HepG2 (cell line): ENCODE measurements at regions not wholly inside any gene's neighbourhood (a gene's known extent, or its start where the extent isn't known, plus 50 kb on each side); places are given as distances from the start of the nearest gene placed in this dataset.

Source experiments
- ATAC-seq: fragments of 200-7000 bp; cut with Tn5 transposase; 3 replicates; pipeline ENCODE4 v1.9.1; 2020; ENCODE audit warnings: mild to moderate bottlenecking, moderate library complexity
- BruUV-seq: library from RNA; stranded (reverse); fragments of 400-500 nt; replicated peaks from 2 replicates; lab custom pipeline; 2021; lab: Mats Ljungman, UMichigan
- CTCF ChIA-PET: fragments of 300-600 bp; formaldehyde crosslinking; extraction: SDS; loops from one replicate; lab custom pipeline; 2021; ENCODE audit warnings: low total read pairs, inconsistent platforms, low intra/inter-chr PET ratio; lab: Yijun Ruan, JAX
- POLR2A ChIA-PET: fragments of 350-600 bp; sonication (Branson Sonifier 250); formaldehyde crosslinking; loops from one replicate; lab custom pipeline; 2020; ENCODE audit warnings: antibody characterized with exemption, inconsistent platforms; lab: Yijun Ruan, JAX
- DNase-seq: peaks from one replicate; pipeline ENCODE4 v3.0.0-alpha.2; 2015; ENCODE audit warnings: low spot score
- FAIRE-seq: peaks from 3 replicates; lab custom pipeline; 2011; peaks lifted over from hg19 to GRCh38; lab: Jason Lieb, UNC
- H2AFZ ChIP-seq: one replicate; pipeline ENCODE4 v1.6.1; 2011; ENCODE audit warnings: low read length, inconsistent platforms
- H3K27ac ChIP-seq: fragments of 300-600 bp; 3 replicates; pipeline ENCODE4 v1.8.0; 2011; ENCODE audit warnings: mixed run types, mild to moderate bottlenecking, mixed read lengths, low read length, inconsistent platforms; ENCODE audit not compliant: insufficient read depth; ENCODE audit errors: extremely low read length
- H3K27me3 ChIP-seq, 2 experiments: fragments of 200-600 bp in 1 of 2; 2 replicates in 1 of 2; 3 replicates in 1 of 2; pipeline versions ENCODE4 v1.6.0 to v1.8.0; 2011; ENCODE audit warnings: low read length in 2 of 2, mild to moderate bottlenecking in 2 of 2, moderate library complexity in 2 of 2, inconsistent platforms in 1 of 2; ENCODE audit not compliant: insufficient read depth in 2 of 2, control insufficient read depth in 1 of 2
- H3K36me3 ChIP-seq, 2 experiments: fragments of 200-600 bp in 1 of 2; replicated peaks in 1 of 2; 2 replicates in 1 of 2; 3 replicates in 1 of 2; pipeline versions ENCODE4 v1.5.1 to v1.8.0; 2011; ENCODE audit warnings: low read length in 2 of 2, inconsistent platforms in 1 of 2; ENCODE audit not compliant: insufficient read depth in 2 of 2, control insufficient read depth in 1 of 2
- H3K4me1 ChIP-seq: 2 replicates; pipeline ENCODE4 v1.5.1; 2012; ENCODE audit warnings: low read length, inconsistent platforms; ENCODE audit not compliant: insufficient read depth
- H3K4me2 ChIP-seq: 2 replicates; pipeline ENCODE4 v1.6.0; 2011; ENCODE audit warnings: low read depth, low read length, inconsistent platforms
- H3K4me3 ChIP-seq, 3 experiments: fragments of 200-600 bp in 1 of 3; sonication (generic), shearing (Covaris generic) in 1 of 3; replicated peaks in 1 of 3; 2 replicates each; pipeline ENCODE4 v1.5.1; 2011 to 2016; ENCODE audit warnings: low read length in 3 of 3, inconsistent platforms in 2 of 3, low read depth in 2 of 3, mild to moderate bottlenecking in 2 of 3, control low read depth in 1 of 3, mixed read lengths in 1 of 3; ENCODE audit not compliant: insufficient read depth in 1 of 3
- H3K79me2 ChIP-seq: one replicate; pipeline ENCODE4 v1.6.1; 2011; ENCODE audit warnings: low read length, inconsistent platforms; ENCODE audit not compliant: insufficient read depth
- H3K9ac ChIP-seq: 2 replicates; pipeline ENCODE4 v1.6.0; 2011; ENCODE audit warnings: mild to moderate bottlenecking, low read depth, low read length, inconsistent platforms; ENCODE audit not compliant: insufficient read depth
- H3K9me3 ChIP-seq: 2 replicates; pipeline ENCODE4 v1.5.1; 2012; ENCODE audit warnings: mild to moderate bottlenecking, low read length
- H4K20me1 ChIP-seq: 2 replicates; pipeline ENCODE4 v1.6.0; 2011; ENCODE audit warnings: inconsistent platforms, mild to moderate bottlenecking, low read length, moderate library complexity; ENCODE audit not compliant: insufficient read depth
- BHLHE40 ChIP-seq: IDR thresholded peaks from 2 replicates; pipeline ENCODE4 v1.6.1; 2011; ENCODE audit warnings: low read length, improper control_type of control experiment
- ETV5 ChIP-seq: IDR thresholded peaks from 2 replicates; pipeline ENCODE4 v1.6.1; 2018; ENCODE audit warnings: missing biosample characterization, missing genetic modification reagents, inconsistent platforms, borderline replicate concordance
- MIXL1 ChIP-seq: IDR thresholded peaks from 2 replicates; pipeline ENCODE4 v1.6.1; 2016
- POLR2AphosphoS2 ChIP-seq: IDR thresholded peaks from 2 replicates; pipeline ENCODE4 v1.6.1; 2011; ENCODE audit warnings: low read depth, low read length, improper control_type of control experiment
- RBM39 ChIP-seq: fragments of 200-400 bp; formaldehyde crosslinking; IDR thresholded peaks from one replicate; pipeline ENCODE4 v1.6.1; 2018; ENCODE audit warnings: antibody characterized with exemption, mild to moderate bottlenecking, low read depth, low read length; ENCODE audit not compliant: poor library complexity, severe bottlenecking
- SALL1 ChIP-seq: sonication (generic); formaldehyde crosslinking; IDR thresholded peaks from 2 replicates; pipeline ENCODE4 v1.8.0; 2022; ENCODE audit warnings: mild to moderate bottlenecking, missing genetic modification reagents
- SETDB1 ChIP-seq: sonication (generic); formaldehyde crosslinking; IDR thresholded peaks from 2 replicates; pipeline ENCODE4 v1.5.1; 2020; ENCODE audit warnings: missing genetic modification reagents, mild to moderate bottlenecking, borderline replicate concordance
- SPEN ChIP-seq: sonication (generic); formaldehyde crosslinking; IDR thresholded peaks from 2 replicates; pipeline ENCODE4 v1.5.1; 2020; ENCODE audit warnings: low read depth, mild to moderate bottlenecking, missing genetic modification reagents
- STAT6 ChIP-seq: sonication (generic); formaldehyde crosslinking; IDR thresholded peaks from 2 replicates; pipeline ENCODE4 v1.4.0; 2020; ENCODE audit warnings: missing genetic modification reagents, mild to moderate bottlenecking, borderline replicate concordance
- TMF1 ChIP-seq: sonication (generic); formaldehyde crosslinking; IDR thresholded peaks from 2 replicates; pipeline ENCODE4 v1.8.1; 2022; ENCODE audit warnings: low read depth, missing genetic modification reagents
- WIZ ChIP-seq: sonication (generic); formaldehyde crosslinking; IDR thresholded peaks from 2 replicates; pipeline ENCODE4 v1.5.1; 2020; ENCODE audit warnings: mild to moderate bottlenecking, missing genetic modification reagents
- ZBTB8A ChIP-seq: sonication (generic); formaldehyde crosslinking; IDR thresholded peaks from 2 replicates; pipeline ENCODE4 v1.4.0; 2020; ENCODE audit warnings: mild to moderate bottlenecking, low read depth, missing genetic modification reagents, borderline replicate concordance
- ZFP36L2 ChIP-seq: sonication (generic); formaldehyde crosslinking; IDR thresholded peaks from 2 replicates; pipeline ENCODE4 v1.4.0; 2020; ENCODE audit warnings: missing genetic modification reagents
- ZNF234 ChIP-seq: sonication (generic); formaldehyde crosslinking; conservative IDR thresholded peaks from 2 replicates; pipeline ENCODE4 v1.5.1; 2020; ENCODE audit warnings: mild to moderate bottlenecking, missing genetic modification reagents
- ZNF317 ChIP-seq: sonication (generic); formaldehyde crosslinking; IDR thresholded peaks from 2 replicates; pipeline ENCODE4 v1.5.0; 2020; ENCODE audit warnings: mild to moderate bottlenecking, missing genetic modification reagents
- ZNF329 ChIP-seq: sonication (generic); formaldehyde crosslinking; IDR thresholded peaks from 2 replicates; pipeline ENCODE4 v1.9.0; 2021; ENCODE audit warnings: low read depth, mild to moderate bottlenecking, missing genetic modification reagents
- ZNF607 ChIP-seq: sonication (generic); formaldehyde crosslinking; IDR thresholded peaks from 2 replicates; pipeline ENCODE4 v1.5.1; 2020; ENCODE audit warnings: missing genetic modification reagents, mild to moderate bottlenecking, borderline replicate concordance
- ZNF782 ChIP-seq: sonication (generic); formaldehyde crosslinking; IDR thresholded peaks from 2 replicates; pipeline ENCODE4 v1.4.0; 2020; ENCODE audit warnings: missing genetic modification reagents, mild to moderate bottlenecking, borderline replicate concordance
- ZSCAN30 ChIP-seq: sonication (generic); formaldehyde crosslinking; IDR thresholded peaks from 2 replicates; pipeline ENCODE4 v1.5.0; 2020; ENCODE audit warnings: mild to moderate bottlenecking, missing genetic modification reagents
- WGBS: methylation state at CpG from one replicate; pipeline ENCODE4 v1.1.6; 2017; ENCODE audit warnings: low lambda C conversion rate; 5-methylcytosine and 5-hydroxymethylcytosine counted together
- in situ Hi-C: cut with HindIII; loops from 2 replicates; pipeline ENCODE4 v1.10.0; 2017; ENCODE audit warnings: low pct_unique_long_range_greater_than_20kb; ENCODE audit not compliant: extremely low pct_ligation_motif_present
- intact Hi-C: fragments of 100-400 bp; cut with micrococcal nuclease; formaldehyde crosslinking; loops from one replicate; pipeline ENCODE4 v1.10.0; 2022; ENCODE audit not compliant: unreplicated experiment

- H3K9me3 ChIP-seq: no peaks in the 10 kb centered on the region
- no peaks in the 10 kb centered on the region for H3K4me1 ChIP-seq
- POLR2A ChIA-PET: no interaction called here
- H4K20me1 ChIP-seq: no peaks in the 10 kb centered on the region
- CTCF ChIA-PET: no interaction called here
- in situ Hi-C loops: no loop called here
- intact Hi-C loops: no loop called here
- H3K4me2 ChIP-seq: no peak overlapping the region
- H3K9ac ChIP-seq: no peak overlapping the region
- no TSS peak for BruUV-seq
- no peak for TF ChIP-seq ZSCAN30
- no peak for TF ChIP-seq POLR2AphosphoS2
- TF ChIP-seq ZNF329 (CRISPR knock-in tag): no peak
- TF ChIP-seq ETV5: no peak
- no peak for TF ChIP-seq SPEN (CRISPR knock-in tag)
- no peak for TF ChIP-seq TMF1 (CRISPR knock-in tag)
- no peak for TF ChIP-seq MIXL1 (CRISPR knock-in tag)
- no peak for TF ChIP-seq ZBTB8A (CRISPR knock-in tag)
- TF ChIP-seq STAT6 (CRISPR knock-in tag): no peak
- no peak for TF ChIP-seq ZNF234 (CRISPR knock-in tag)
- no peak for TF ChIP-seq SETDB1 (CRISPR knock-in tag)
- no peak for TF ChIP-seq ZFP36L2 (CRISPR knock-in tag)
- no peak for TF ChIP-seq ZNF607 (CRISPR knock-in tag)
- no peak for TF ChIP-seq SALL1 (CRISPR knock-in tag)
- TF ChIP-seq RBM39: no peak
- TF ChIP-seq BHLHE40: no peak
- no peak for TF ChIP-seq ZNF317
- TF ChIP-seq WIZ (CRISPR knock-in tag): no peak
- no peak for TF ChIP-seq ZNF782 (CRISPR knock-in tag)
- no peaks in the 10 kb centered on the region for H3K79me2 ChIP-seq
- H3K4me3 ChIP-seq: no peak overlapping the region
- no peak for FAIRE-seq
- DNase-seq: no peak
- H3K27ac ChIP-seq: no peak overlapping the region
- no peak overlapping the region for H2AFZ ChIP-seq
- H3K36me3 ChIP-seq: no peaks in the 10 kb centered on the region
- H3K27me3 ChIP-seq: peaks cover 0 to 10% of the 10 kb centered on the region in 2 experiments; a peak in 1 of 5 replicates
- 0% methylated on average over 3 of the region's 3 CpGs for WGBS
- ATAC-seq: no peak
Measured at GRCh38 chr4:151887816-151888180, 127.0 kb upstream of the GATB start.
